Loucy (cell line): ENCODE measurements at regions not wholly inside any gene's neighbourhood (a gene's known extent, or its start where the extent isn't known, plus 50 kb on each side); places are given as distances from the start of the nearest gene placed in this dataset.

ENCODE experiments used
- CTCF ChIP-seq: fragments of 200-600 bp; sonication (generic); conservative IDR thresholded peaks from 2 replicates; pipeline ENCODE4 v1.5.1; 2014; ENCODE audit warnings: mild to moderate bottlenecking, antibody characterized with exemption, low read length
- EZH2phosphoT487 ChIP-seq: fragments of 200-600 bp; IDR thresholded peaks from 2 replicates; pipeline ENCODE4 v1.6.1; 2018; ENCODE audit warnings: antibody characterized with exemption, mild to moderate bottlenecking, moderate library complexity, borderline replicate concordance

GRCh38 chr15:62867844-62868243 is 174.7 kb upstream of the TPM1 start:
- TF ChIP-seq CTCF, result no peak
- TF ChIP-seq EZH2phosphoT487, result no peak
